ENCODE measurements at regions not wholly inside any gene's neighbourhood (a gene's known extent, or its start where the extent isn't known, plus 50 kb on each side); places are given as distances from the start of the nearest gene placed in this dataset.

DNA sequence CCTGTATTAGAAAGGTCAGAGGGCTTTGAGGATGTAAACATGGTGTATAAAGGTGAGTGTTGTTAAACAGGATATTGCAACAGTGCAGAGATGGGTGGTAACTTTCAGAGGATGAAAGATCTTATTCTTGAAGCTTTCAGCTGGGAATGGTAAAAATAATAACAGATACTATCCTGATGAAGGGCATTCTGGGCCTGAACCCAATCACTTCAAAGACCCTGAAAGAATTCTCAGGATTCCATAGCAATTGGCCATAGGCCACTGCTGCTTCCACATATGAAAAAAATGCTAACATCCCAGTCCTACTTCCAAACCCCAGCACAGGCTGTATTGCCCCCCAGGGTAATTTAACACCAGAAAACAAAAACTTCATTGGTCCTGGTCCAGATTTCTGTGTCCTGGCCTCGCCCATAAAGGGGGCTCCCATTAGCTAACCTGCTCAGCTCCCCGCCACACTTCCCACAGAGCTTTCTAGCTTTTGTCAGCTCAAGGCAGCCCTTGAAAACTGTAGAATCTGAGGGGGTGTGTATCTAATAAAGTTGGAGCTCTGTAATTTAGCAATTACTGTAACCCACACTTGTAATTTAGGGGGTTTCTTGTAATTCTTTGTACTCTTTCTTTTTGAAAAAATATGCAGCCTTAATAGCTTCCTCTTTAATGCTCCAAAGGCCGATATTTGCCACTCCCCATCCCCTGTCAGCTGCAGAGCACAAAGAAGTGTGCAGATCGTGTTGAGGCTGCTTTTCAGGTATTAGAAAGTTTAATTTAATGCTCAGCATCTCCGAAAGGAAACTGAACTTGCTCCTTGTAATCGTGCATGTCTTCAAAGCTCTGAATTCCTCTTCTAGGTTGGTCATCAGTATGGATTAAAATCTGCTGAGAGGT lies 371.5 kb downstream of the SEC14L1 start (continued):
- TF ChIP-seq RCOR2 (CRISPR knock-in tag; IDR thresholded peaks at IDR 0.05) (peak; percentile 96), DNMT3B (CRISPR knock-in tag; conservative IDR thresholded peaks at IDR 0.05) (no peak; the same call in 1 of the 2 replicates), ZMYM4 (CRISPR knock-in tag; IDR thresholded peaks at IDR 0.05) (0 out of 2 replicates have a peak, but pooled peaks have one; percentile 8), SOX5 (CRISPR knock-in tag; IDR thresholded peaks at IDR 0.05; ENCODE audit: borderline replicate concordance) (peak; percentile 96), ZNF768 (CRISPR knock-in tag; IDR thresholded peaks at IDR 0.05) (no peak), ZFP36L2 (CRISPR knock-in tag; IDR thresholded peaks at IDR 0.05) (no peak), ZMYM3 (CRISPR knock-in tag; IDR thresholded peaks at IDR 0.05) (peak; percentile 69; the same call in 1 of the 2 replicates), ZNF484 (CRISPR knock-in tag; IDR thresholded peaks at IDR 0.05; ENCODE audit: borderline replicate concordance, low read depth) (no peak), TCF12 (IDR thresholded peaks at IDR 0.05) (no peak), TCF12 (CRISPR knock-in tag; IDR thresholded peaks at IDR 0.05) (peak; percentile 94), FLYWCH1 (CRISPR knock-in tag; IDR thresholded peaks at IDR 0.05) (no peak), ZNF839 (CRISPR knock-in tag; IDR thresholded peaks at IDR 0.05; ENCODE audit: borderline replicate concordance) (no peak), SNAI1 (CRISPR knock-in tag; IDR thresholded peaks at IDR 0.05; ENCODE audit: borderline replicate concordance) (no peak), MLLT10 (CRISPR knock-in tag; IDR thresholded peaks at IDR 0.05) (no peak), SRSF1 (optimal IDR thresholded peaks at IDR 0.05; ENCODE audit: low read depth, low read length) (no peak), POLR2A (IDR thresholded peaks at IDR 0.05; ENCODE audit: insufficient read depth in 1 of 2, low read depth in 2 of 2, low read length in 2 of 2) (no peak), ZNF772 (CRISPR knock-in tag; IDR thresholded peaks at IDR 0.05) (peak; percentile 81; the same call in 1 of the 2 replicates), ZSCAN21 (CRISPR knock-in tag; IDR thresholded peaks at IDR 0.05; ENCODE audit: borderline replicate concordance) (no peak), ZNF644 (CRISPR knock-in tag; IDR thresholded peaks at IDR 0.05; ENCODE audit: low read depth) (peak; percentile 22; the same call in 1 of the 2 replicates)
- TF ChIP-seq, protein P1, sequence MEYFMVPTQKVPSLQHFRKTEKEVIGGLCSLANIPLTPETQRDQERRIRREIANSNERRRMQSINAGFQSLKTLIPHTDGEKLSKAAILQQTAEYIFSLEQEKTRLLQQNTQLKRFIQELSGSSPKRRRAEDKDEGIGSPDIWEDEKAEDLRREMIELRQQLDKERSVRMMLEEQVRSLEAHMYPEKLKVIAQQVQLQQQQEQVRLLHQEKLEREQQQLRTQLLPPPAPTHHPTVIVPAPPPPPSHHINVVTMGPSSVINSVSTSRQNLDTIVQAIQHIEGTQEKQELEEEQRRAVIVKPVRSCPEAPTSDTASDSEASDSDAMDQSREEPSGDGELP (IDR thresholded peaks at IDR 0.05; ENCODE audit: borderline replicate concordance, low read depth), result peak; percentile 94
- TF ChIP-seq, protein P2, sequence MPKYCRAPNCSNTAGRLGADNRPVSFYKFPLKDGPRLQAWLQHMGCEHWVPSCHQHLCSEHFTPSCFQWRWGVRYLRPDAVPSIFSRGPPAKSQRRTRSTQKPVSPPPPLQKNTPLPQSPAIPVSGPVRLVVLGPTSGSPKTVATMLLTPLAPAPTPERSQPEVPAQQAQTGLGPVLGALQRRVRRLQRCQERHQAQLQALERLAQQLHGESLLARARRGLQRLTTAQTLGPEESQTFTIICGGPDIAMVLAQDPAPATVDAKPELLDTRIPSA (CRISPR knock-in tag; IDR thresholded peaks at IDR 0.05; ENCODE audit: borderline replicate concordance), result no peak
- TF ChIP-seq, protein P3, sequence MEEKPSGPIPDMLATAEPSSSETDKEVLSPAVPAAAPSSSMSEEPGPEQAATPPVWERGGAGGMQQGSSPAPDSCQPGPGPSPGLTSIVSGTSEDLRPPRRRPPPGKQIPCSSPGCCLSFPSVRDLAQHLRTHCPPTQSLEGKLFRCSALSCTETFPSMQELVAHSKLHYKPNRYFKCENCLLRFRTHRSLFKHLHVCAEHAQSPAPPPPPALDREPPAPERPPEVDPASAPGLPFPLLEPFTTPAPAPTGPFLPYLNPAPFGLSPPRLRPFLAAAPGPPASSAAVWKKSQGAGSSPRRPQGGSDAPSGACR (CRISPR knock-in tag; IDR thresholded peaks at IDR 0.05), result peak; percentile 74; the same call in 1 of the 2 replicates
- TF ChIP-seq, protein P4, sequence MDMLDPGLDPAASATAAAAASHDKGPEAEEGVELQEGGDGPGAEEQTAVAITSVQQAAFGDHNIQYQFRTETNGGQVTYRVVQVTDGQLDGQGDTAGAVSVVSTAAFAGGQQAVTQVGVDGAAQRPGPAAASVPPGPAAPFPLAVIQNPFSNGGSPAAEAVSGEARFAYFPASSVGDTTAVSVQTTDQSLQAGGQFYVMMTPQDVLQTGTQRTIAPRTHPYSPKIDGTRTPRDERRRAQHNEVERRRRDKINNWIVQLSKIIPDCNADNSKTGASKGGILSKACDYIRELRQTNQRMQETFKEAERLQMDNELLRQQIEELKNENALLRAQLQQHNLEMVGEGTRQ (IDR thresholded peaks at IDR 0.05; ENCODE audit: low read depth, low read length), result no peak
- TF ChIP-seq, protein P4 (CRISPR knock-in tag; IDR thresholded peaks at IDR 0.05; ENCODE audit: borderline replicate concordance), result no peak
- TF ChIP-seq, protein P5, sequence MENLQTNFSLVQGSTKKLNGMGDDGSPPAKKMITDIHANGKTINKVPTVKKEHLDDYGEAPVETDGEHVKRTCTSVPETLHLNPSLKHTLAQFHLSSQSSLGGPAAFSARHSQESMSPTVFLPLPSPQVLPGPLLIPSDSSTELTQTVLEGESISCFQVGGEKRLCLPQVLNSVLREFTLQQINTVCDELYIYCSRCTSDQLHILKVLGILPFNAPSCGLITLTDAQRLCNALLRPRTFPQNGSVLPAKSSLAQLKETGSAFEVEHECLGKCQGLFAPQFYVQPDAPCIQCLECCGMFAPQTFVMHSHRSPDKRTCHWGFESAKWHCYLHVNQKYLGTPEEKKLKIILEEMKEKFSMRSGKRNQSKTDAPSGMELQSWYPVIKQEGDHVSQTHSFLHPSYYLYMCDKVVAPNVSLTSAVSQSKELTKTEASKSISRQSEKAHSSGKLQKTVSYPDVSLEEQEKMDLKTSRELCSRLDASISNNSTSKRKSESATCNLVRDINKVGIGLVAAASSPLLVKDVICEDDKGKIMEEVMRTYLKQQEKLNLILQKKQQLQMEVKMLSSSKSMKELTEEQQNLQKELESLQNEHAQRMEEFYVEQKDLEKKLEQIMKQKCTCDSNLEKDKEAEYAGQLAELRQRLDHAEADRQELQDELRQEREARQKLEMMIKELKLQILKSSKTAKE (CRISPR knock-in tag; IDR thresholded peaks at IDR 0.05; ENCODE audit: borderline replicate concordance), result no peak

Measured in HepG2 (cell line).